GM10266 (cell line): ENCODE measurements at regions not wholly inside any gene's neighbourhood (a gene's known extent, or its start where the extent isn't known, plus 50 kb on each side); places are given as distances from the start of the nearest gene placed in this dataset.

Experiments
- DNase-seq: peaks from one replicate; pipeline ENCODE4 v3.0.0; 2012; ENCODE audit errors: extremely low spot score
- TF ChIP-seq, protein P1 (sequence below): IDR thresholded peaks from 2 replicates; pipeline ENCODE4 v1.5.1; 2012; ENCODE audit warnings: mild to moderate bottlenecking, low read depth; ENCODE audit not compliant: control insufficient read depth, insufficient read depth; ENCODE audit errors: missing control alignments

DNA sequence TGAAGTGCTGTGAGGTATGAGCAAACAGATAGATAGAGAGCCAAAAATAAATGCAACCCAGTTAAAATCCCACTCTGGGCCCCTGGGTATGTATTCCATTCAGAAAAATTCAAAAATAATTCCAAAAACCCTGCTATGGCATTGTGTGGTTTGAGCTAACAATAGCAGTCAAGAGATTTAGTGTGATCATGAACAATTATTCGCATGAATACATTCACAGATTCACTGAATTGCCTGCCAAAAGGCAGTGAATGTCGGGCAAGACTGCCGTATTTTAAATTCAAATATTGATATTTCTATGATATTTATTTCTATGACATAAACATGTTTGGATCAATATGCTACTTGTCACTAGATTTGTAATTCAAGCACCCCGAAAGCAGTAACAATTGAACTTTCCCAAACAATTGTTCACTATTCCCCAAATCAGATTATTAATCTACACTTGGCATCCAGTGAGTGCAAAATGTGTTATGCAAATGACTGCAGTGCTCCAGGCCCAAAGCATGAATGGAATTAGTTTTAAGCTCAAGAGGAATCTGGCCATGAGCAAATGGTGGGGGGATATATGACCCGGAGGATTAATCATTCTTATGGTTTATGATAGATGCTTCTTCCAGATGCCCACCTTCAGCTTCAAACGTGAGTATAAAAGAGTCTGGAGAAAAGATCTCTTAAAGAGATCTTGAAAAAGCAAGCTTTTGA, 417.0 kb upstream of the MEIS2 start:
- TF ChIP-seq, protein P1, sequence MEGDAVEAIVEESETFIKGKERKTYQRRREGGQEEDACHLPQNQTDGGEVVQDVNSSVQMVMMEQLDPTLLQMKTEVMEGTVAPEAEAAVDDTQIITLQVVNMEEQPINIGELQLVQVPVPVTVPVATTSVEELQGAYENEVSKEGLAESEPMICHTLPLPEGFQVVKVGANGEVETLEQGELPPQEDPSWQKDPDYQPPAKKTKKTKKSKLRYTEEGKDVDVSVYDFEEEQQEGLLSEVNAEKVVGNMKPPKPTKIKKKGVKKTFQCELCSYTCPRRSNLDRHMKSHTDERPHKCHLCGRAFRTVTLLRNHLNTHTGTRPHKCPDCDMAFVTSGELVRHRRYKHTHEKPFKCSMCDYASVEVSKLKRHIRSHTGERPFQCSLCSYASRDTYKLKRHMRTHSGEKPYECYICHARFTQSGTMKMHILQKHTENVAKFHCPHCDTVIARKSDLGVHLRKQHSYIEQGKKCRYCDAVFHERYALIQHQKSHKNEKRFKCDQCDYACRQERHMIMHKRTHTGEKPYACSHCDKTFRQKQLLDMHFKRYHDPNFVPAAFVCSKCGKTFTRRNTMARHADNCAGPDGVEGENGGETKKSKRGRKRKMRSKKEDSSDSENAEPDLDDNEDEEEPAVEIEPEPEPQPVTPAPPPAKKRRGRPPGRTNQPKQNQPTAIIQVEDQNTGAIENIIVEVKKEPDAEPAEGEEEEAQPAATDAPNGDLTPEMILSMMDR = no peak
- no peak for DNase-seq

DNA sequence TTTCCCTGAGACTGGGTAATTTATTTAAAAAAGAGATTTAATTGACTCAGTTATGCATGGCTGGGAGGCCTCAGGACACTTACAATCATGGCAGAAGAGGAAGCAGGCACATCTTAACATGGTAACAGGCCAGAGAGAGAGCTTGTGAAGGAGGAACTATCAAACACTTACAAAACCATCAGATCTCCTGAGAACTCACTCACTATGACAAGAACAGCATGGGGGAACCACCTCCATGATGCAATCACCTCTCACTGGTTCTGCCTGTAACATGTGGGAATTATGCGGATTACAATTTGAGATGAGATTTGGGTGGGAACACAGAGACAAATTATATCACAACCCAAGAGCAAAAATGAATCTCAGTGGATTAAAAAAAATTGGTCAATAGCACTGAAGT, 416.0 kb upstream of the TMCO5A start:
- DNase-seq = no peak
- TF ChIP-seq, protein P1 = no peak

- DNase-seq = no peak
- TF ChIP-seq, protein P1 = no peak
Measured at GRCh38 chr15:37520026-37520425, 414.4 kb upstream of the TMCO5A start.

DNA sequence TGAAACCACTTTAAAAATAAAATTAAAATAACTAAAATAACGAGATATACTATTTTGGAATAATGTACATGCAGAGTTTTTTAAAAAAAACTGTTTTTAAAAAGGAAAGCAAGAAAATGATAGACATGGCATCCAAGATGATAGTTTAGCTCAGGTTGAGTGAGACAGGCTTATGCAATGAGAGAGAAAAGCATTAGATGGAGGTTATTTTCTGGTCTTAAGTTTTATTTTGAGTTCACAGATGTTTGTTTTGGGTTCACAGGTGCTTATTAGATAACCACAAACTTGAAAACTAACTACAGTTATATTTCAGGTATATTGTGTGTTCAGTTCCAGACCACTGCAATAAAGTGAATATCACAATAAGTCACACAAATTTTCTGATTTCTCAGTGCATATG, 413.6 kb upstream of the TMCO5A start:
- DNase-seq = no peak
- TF ChIP-seq, protein P1 = no peak

GRCh38 chr15:37524601-37525000, 409.8 kb upstream of the TMCO5A start:
- TF ChIP-seq, protein P1 = no peak
- no peak for DNase-seq

DNA sequence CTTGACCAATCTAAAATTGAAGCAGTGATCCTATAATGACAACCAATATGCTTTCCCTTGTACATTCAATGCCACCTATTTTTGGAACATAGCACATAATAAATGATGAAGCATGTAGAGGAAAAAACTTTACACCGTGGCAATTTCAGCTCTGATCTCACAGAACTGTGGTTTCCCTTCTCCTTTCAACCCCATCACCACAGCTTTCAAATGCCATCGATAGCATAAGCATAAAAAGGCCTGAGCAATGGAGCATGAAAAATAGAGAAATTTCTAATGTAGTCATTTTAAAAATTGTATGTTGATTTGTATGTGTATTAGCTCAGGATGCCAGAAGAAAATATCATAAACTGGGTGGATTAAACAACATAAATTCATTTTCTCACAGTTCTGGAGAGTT, 406.0 kb upstream of the TMCO5A start:
- no peak for DNase-seq
- TF ChIP-seq, protein P1 = no peak

DNA sequence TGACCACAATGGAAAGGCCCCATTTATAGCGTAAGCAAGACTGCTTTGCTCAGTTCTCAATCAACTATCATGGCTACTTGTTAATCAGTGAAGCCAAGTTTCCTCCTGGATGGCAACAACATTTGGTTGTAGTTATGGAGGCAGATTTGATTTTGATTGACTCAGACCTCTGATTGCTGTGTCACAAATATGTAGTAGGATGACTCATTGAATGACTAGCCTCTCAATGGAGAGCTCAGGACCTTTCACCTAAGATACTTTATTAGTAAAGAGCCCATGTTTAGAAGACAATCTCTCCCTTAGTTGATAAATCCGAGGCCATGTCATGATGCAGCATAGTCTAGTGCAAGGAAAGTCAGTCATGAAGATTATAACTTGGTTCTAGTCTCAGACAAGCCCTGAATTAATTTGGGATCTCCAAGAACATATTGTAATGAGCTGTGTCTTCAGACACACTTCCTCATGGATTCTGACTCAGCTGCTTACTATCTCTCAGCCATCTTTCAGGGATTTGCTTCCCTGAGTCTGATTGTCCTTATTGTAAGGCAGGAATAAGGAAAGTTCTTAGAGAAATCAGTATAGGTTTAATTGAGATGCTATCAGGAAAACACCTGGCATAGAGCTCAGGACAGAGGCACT, 397.4 kb upstream of the TMCO5A start:
- TF ChIP-seq, protein P1 = no peak
- no peak for DNase-seq
